ENCODE measurements at regions not wholly inside any gene's neighbourhood (a gene's known extent, or its start where the extent isn't known, plus 50 kb on each side); places are given as distances from the start of the nearest gene placed in this dataset.

DNA sequence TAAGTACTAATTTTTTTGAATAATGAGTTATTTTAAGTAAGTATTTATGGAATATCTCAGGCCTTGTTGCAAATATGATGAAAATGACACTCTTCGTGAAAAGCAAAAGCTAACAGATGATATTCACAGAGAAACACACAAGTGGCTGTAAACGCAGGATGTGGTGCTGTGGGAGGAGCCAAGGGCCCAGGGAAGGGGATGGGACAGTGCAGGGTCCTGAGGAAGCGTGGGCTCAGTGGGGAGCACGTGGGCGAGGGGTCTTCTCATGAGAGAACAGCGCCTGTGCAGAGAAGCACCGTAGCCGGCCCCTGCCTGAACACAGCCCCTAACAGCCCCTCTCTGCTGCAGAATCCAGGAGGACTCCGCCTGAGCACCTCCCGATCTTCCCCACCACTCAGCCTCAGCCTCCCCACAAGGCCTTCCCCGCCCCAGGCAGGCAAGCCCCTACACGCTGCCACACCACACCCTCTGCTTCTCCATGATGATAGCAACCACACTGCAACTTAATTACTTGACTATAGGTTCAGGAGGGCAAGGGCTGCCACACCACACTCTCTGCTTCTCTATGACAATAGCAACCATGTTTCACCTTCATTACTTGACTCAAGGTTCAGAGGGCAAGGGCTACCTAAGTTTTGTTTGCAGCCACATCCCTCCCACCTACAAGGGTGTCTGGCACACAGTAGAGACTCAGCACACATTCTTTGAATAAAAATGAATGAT lies 152.6 kb upstream of the RNF32 start:
- no peaks in the 10 kb centered on the region for H4K20me1 ChIP-seq (replicated peaks; ENCODE audit: control insufficient read depth, extremely low read depth, insufficient read depth, low read length)
- no peak overlapping the region for H3K9ac ChIP-seq (replicated peaks; ENCODE audit: extremely low read depth, insufficient read depth, low read length)
- H3K4me2 ChIP-seq (ENCODE audit: insufficient read depth, low read length) = no peak overlapping the region
- POLR2A ChIA-PET = no interaction called here
- H3K27ac ChIP-seq (ENCODE audit: insufficient read depth, low read depth, low read length) = no peak overlapping the region
- no peaks in the 10 kb centered on the region for H3K27me3 ChIP-seq (ENCODE audit: control insufficient read depth in 2 of 2, insufficient read depth in 2 of 2, low read length in 2 of 2)
- intact Hi-C loops (cut with micrococcal nuclease) = no loop called here
- no TSS peak for BruUV-seq (replicated peaks)
- dilution Hi-C loops (cut with MboI; ENCODE audit: extremely low pct_ligation_motif_present, low sequenced_read_pairs) = no loop called here
- CTCF ChIA-PET = no interaction called here
- H3K9me1 ChIP-seq (replicated peaks; ENCODE audit: control insufficient read depth, extremely low read depth, insufficient read depth, low read length) = no peaks in the 10 kb centered on the region
- H3K79me2 ChIP-seq (ENCODE audit: control insufficient read depth, insufficient read depth, low read length) = no peaks in the 10 kb centered on the region
- H3K4me3 ChIP-seq (replicated peaks in 1 of 3; ENCODE audit: insufficient read depth in 1 of 3, low read depth in 1 of 3, low read length in 3 of 3) = no peak overlapping the region
- H3K36me3 ChIP-seq (ENCODE audit: control insufficient read depth in 2 of 2, extremely low read depth in 1 of 2, insufficient read depth in 2 of 2, low read length in 2 of 2) = no peaks in the 10 kb centered on the region
- no peaks in the 10 kb centered on the region for H3K4me1 ChIP-seq (ENCODE audit: control insufficient read depth, extremely low read depth, insufficient read depth, low read length)
- TF ChIP-seq, protein P1, sequence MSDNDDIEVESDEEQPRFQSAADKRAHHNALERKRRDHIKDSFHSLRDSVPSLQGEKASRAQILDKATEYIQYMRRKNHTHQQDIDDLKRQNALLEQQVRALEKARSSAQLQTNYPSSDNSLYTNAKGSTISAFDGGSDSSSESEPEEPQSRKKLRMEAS (IDR thresholded peaks at IDR 0.05; ENCODE audit: insufficient read depth, insufficient read length) = no peak
- TF ChIP-seq GATA2 (IDR thresholded peaks at IDR 0.05; ENCODE audit: insufficient read depth, insufficient read length, low read depth, low read length) (no peak), POLR2A (IDR thresholded peaks at IDR 0.05; ENCODE audit: low read depth, low read length) (no peak), FOS (IDR thresholded peaks at IDR 0.05; ENCODE audit: borderline replicate concordance, insufficient read depth, low read length) (no peak), EZH2 (IDR thresholded peaks at IDR 0.05; ENCODE audit: borderline replicate concordance, low read depth, low read length, severe bottlenecking) (no peak), MYC (IDR thresholded peaks at IDR 0.05; ENCODE audit: low read depth, low read length) (no peak), JUN (IDR thresholded peaks at IDR 0.05; ENCODE audit: borderline replicate concordance, insufficient read depth, insufficient read length, low read depth) (no peak), POLR2AphosphoS5 (IDR thresholded peaks at IDR 0.05; ENCODE audit: insufficient read depth, low read depth, low read length) (no peak)
- TF ChIP-seq, protein P2, sequence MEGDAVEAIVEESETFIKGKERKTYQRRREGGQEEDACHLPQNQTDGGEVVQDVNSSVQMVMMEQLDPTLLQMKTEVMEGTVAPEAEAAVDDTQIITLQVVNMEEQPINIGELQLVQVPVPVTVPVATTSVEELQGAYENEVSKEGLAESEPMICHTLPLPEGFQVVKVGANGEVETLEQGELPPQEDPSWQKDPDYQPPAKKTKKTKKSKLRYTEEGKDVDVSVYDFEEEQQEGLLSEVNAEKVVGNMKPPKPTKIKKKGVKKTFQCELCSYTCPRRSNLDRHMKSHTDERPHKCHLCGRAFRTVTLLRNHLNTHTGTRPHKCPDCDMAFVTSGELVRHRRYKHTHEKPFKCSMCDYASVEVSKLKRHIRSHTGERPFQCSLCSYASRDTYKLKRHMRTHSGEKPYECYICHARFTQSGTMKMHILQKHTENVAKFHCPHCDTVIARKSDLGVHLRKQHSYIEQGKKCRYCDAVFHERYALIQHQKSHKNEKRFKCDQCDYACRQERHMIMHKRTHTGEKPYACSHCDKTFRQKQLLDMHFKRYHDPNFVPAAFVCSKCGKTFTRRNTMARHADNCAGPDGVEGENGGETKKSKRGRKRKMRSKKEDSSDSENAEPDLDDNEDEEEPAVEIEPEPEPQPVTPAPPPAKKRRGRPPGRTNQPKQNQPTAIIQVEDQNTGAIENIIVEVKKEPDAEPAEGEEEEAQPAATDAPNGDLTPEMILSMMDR (IDR thresholded peaks at IDR 0.05; ENCODE audit: extremely low read depth in 1 of 2, insufficient read depth in 1 of 2, low read depth in 1 of 2, low read length in 2 of 2) = no peak
- no peak for FAIRE-seq
- H3K9me3 ChIP-seq (replicated peaks; ENCODE audit: control insufficient read depth, insufficient read depth, low read length) = no peaks in the 10 kb centered on the region
- DNase-seq (ENCODE audit: low read depth, low spot score) = no peak
- H2AFZ ChIP-seq (ENCODE audit: low read depth, low read length) = no peak overlapping the region
